Right lobe of liver (tissue), 4 donors: ENCODE measurements at regions not wholly inside any gene's neighbourhood (a gene's known extent, or its start where the extent isn't known, plus 50 kb on each side); places are given as distances from the start of the nearest gene placed in this dataset.

Experiments
- POLR2A ChIP-seq: fragments of 450-650 bp; IDR thresholded peaks from one replicate; pipeline ENCODE4 v1.6.1; 2017; ENCODE audit warnings: antibody characterized with exemption, mild to moderate bottlenecking
- TF ChIP-seq, protein P1 (sequence below), 4 donors: fragments of 200-600 bp in 3 of 4; fragments of 450-650 bp in 1 of 4; IDR thresholded peaks; one replicate each; pipeline versions ENCODE4 v1.5.1 to v1.8.0; 2016 to 2022; ENCODE audit warnings: antibody characterized with exemption in 4 of 4, mild to moderate bottlenecking in 2 of 4
- donor health status: DM: no; HTN: no; CAD: no.
- donor health status: DM: no; HTN: no; CAD: no.
- donor health status: DM: no; HTN: yes; CAD: no.

DNA sequence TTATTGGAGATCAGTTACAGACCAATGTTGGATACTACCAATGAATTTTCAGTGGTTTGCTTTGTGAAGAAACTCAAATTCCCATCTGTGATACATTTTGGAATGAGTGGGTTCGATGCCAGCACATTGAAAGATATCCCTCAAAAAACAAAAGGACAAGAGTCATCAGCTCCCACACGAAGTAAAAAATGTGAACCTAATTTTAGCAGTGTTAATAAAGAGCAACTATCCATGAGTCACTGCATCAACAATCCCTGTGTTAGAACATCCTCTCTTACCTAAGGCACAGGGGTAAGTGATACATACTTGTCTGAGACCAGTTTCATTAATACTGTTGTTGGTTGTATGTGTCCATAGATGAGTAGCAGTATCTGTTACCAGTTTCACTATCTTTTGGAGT is 551.8 kb upstream of the SOX11 start:
- TF ChIP-seq, protein P1, sequence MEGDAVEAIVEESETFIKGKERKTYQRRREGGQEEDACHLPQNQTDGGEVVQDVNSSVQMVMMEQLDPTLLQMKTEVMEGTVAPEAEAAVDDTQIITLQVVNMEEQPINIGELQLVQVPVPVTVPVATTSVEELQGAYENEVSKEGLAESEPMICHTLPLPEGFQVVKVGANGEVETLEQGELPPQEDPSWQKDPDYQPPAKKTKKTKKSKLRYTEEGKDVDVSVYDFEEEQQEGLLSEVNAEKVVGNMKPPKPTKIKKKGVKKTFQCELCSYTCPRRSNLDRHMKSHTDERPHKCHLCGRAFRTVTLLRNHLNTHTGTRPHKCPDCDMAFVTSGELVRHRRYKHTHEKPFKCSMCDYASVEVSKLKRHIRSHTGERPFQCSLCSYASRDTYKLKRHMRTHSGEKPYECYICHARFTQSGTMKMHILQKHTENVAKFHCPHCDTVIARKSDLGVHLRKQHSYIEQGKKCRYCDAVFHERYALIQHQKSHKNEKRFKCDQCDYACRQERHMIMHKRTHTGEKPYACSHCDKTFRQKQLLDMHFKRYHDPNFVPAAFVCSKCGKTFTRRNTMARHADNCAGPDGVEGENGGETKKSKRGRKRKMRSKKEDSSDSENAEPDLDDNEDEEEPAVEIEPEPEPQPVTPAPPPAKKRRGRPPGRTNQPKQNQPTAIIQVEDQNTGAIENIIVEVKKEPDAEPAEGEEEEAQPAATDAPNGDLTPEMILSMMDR (IDR thresholded peaks at IDR 0.05), result no peak
- no peak for TF ChIP-seq POLR2A
